HG02870 (cell line): ENCODE measurements at regions not wholly inside any gene's neighbourhood (a gene's known extent, or its start where the extent isn't known, plus 50 kb on each side); places are given as distances from the start of the nearest gene placed in this dataset.

Experiments
- ATAC-seq: cut with Tn5 transposase; IDR thresholded peaks from one replicate; pipeline ENCODE4 v1.9.1; 2021; ENCODE audit warnings: mild to moderate bottlenecking, moderate library complexity; ENCODE audit not compliant: unreplicated experiment

- no peak for ATAC-seq
These were observed 141.6 kb upstream of the MAX start for GRCh38 chr14:65243766-65244442.

- no peak for ATAC-seq
These were observed 147.3 kb upstream of the MAX start for GRCh38 chr14:65249471-65250161.

DNA sequence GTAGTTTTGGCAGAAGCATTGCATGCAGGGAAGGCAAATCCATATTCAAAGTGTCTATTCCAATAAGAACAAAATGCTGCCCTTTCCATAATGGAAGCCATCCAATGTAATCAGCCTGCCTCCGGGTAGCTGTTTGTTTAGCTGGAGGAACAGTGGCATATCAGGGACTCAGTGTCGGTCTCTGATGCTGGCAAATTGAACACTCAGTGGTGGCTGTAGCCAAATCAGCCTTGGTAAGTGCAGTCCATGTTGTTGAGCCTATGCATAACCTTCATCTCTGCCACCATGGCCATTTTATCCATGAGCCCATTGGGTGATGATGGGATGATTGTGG is 147.8 kb upstream of the MAX start:
- ATAC-seq: no peak

- ATAC-seq: no peak
These were observed 148.9 kb upstream of the MAX start for GRCh38 chr14:65251213-65251612.

GRCh38 chr14:65252482-65253255 is 150.4 kb upstream of the MAX start:
- no peak for ATAC-seq

- ATAC-seq: no peak
These were observed 152.8 kb upstream of the MAX start for GRCh38 chr14:65255029-65255545.

DNA sequence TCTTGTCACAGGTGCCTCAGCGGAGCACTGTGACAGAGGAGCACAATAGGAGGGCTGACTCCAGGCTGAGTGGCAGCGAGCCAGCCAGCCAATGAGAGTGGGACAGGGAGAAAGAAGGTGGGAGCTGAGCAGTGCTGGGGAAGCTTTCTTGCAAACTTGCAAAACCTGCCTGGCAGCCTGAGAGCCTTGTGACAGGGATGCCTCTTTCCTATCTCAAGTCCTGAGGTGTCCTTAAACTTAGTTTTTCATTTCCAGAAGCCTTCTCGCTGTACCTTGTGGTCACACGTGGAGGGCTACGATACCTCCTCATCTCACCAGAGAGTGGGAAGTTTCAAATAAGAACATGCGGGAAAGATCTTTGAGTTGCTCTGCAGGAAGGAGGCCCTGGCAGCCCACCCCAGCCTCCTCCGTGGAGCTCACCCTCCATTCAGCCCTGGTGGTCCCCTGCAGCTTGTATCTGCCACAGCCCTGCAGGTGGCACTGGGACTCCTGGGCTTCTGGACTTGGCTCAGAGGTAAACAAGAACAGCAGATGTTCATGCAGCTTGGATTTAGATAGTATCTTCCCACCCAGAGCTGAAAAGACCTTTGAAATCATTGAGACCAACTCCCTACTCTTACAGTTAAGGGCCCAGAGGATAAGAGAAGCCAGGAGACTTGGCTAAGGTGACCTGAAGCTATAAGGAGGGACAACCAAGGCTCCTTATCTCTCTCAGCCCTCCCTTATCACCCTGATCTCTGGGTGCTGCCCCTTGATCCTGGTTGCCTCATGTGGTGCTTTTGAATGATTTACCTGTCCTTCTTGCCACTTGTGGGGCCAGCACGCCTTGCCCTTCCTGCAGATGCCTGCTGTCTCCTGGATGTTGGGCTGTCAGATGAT is 153.5 kb upstream of the MAX start:
- no peak for ATAC-seq

- no peak for ATAC-seq
These were observed 154.4 kb upstream of the MAX start for GRCh38 chr14:65256714-65257113.

DNA sequence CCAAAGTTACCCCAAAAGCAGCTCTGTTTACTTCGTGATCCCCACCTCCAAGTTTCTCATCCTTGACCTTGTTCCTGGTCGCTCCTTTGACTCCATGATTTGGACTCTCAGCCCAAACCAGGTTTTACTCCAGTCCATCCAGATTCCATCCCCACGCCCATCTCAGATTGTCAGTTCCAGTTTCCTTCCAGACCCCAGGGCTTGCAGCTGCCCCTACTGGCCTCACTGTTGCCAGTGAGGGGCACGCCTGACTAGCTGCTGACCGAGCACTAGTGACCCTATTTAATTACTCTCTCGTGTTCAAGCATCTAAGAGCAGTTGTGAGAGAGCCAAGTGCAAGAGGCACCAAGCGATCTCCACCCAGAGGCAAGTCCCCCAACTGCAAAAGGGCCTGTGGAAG is 155.1 kb upstream of the FUT8 start:
- ATAC-seq: no peak

DNA sequence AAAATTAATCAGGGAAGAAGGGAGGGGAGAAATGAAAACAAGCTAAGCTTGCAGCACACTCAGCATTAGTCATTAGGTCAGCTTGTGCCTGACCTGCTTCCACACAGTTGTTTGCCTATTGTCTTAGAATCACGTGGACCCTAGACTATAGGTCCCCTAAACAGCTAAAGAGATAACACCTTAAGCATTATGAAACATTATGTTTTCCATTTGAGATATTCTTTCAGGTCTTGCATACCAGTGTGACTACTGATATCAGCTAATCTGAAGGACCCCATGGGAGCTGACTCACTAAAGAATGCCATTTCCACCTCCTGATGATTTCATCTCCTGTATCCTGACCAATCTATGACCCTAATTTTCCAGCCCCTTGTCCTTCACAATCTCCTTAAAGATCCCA is 154.1 kb upstream of the FUT8 start:
- no peak for ATAC-seq

- ATAC-seq: no peak
These were observed 153.5 kb upstream of the FUT8 start for GRCh38 chr14:65259000-65259399.

DNA sequence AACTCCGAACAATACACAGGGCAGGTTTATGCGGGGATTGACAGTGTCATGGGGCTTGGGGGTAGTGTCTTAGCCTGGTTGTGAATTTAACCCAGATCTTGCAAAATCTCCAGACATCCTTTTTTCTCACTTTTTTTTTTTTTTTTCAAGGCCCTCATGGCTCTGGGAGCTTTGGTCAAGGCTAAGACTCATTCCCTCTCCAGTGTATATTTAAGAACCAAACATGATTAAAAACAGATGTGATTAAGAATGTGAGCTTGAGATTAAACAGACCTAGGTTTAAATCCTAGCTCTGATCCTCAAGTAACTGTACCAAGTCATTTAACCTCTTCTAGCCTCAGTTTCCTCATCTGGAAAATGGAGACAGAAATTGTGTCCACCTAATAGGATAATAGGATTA is 151.7 kb upstream of the FUT8 start:
- ATAC-seq: no peak

- ATAC-seq: no peak
These were observed 151.1 kb upstream of the FUT8 start for GRCh38 chr14:65261425-65261920.

GRCh38 chr14:65261946-65262345 is 150.6 kb upstream of the FUT8 start:
- no peak for ATAC-seq

DNA sequence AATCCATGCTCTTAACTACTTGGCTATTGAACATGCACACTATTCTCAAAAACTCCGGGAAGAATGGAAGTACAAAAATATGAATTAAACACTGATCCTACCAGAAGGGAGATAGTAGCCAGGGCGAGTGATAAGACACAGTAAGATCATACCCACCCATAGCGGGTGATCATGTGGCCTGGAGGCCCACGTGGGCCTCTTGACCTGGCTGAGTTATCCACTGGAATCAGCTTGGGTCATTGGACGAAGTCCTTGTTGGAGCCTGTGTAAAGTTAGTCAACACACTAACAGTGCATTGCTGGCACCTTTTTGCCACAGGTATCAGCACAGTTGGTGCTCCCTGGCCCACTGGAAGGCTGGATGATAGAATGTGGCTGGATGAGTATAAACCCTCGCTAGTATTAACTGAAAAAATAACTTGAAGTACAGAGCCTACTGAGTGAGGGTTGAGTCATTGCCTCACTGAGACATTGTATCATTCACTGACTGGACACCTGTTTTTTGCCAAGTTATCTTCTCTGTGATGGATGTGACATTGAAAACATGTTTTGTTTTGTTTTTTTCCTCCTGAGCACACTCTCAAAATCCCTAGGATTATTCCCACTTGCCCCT is 149.2 kb upstream of the FUT8 start:
- no peak for ATAC-seq

DNA sequence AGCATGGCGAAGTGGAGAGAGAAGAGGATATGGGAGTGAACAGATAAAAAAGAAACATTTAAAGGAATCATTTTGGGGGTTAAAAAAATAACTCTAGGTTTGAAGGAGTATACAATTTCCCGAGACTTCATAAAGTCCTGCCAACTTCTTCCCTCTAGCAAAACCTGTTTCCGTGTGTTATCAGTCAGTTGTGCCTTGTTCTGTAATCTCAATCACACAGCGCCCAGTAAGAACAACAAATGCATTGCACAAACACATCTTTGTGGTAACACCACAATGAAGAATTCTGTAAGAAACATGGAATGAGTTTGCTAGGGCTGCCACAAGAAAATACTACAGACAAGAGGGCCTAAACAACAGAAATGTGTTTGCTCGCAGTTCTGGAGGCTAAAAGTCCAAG is 144.7 kb upstream of the FUT8 start:
- ATAC-seq: no peak

- ATAC-seq: no peak
These were observed 143.9 kb upstream of the FUT8 start for GRCh38 chr14:65268594-65268993.

DNA sequence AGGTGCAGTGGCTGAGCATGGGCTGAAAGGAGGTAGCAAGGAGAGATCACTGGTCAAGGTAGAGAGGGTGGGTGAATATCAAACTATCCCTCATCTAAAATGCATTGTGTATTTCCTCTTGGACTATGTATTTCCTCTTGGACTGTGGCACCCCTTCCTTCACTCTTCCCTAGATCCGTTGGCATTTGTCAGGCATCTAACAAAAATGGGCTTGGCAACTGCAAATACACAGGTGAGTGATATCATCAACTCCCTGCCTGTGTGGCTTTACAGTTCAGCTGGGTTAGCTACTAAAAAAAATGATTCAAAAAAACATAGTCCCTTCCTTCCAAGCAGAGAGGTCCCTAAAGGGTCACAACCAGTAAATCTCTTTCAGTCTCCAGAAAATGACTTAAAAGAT is 142.8 kb upstream of the FUT8 start:
- ATAC-seq: no peak

- no peak for ATAC-seq
These were observed 135.5 kb upstream of the FUT8 start for GRCh38 chr14:65277027-65277426.

DNA sequence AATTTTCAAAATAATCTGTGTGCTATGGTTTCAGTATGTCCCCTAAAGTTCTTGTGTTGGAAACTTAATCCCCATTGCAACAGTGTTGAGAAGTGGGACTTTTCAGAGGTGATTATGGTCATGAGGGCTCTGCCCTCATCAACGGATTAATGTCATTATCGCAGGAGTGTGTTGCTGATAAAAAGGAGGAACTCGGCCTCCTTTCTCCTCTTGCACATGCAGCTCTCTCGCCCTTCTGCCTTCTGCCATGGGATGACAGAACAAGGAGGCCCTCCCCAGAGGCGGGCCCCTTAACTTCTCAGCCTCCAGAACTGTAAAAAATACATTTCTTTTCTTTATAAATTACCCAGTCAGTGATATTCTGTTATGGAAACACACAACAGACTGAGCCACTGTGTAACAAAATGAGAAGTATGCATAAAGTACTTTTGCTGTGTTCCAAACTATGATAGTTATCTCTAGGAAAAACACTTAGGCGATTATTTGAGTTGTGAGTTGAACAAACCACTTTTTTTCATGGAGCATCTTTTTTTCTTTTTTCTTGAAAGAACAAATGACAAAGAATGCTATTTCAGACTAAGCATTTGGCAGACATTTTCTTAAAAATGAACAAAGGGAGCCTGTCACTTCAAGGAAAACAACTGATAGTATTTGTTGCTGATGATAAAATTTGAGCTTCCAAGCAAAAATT is 134.8 kb upstream of the FUT8 start:
- no peak for ATAC-seq
